ENCODE measurements at regions not wholly inside any gene's neighbourhood (a gene's known extent, or its start where the extent isn't known, plus 50 kb on each side); places are given as distances from the start of the nearest gene placed in this dataset.

DNA sequence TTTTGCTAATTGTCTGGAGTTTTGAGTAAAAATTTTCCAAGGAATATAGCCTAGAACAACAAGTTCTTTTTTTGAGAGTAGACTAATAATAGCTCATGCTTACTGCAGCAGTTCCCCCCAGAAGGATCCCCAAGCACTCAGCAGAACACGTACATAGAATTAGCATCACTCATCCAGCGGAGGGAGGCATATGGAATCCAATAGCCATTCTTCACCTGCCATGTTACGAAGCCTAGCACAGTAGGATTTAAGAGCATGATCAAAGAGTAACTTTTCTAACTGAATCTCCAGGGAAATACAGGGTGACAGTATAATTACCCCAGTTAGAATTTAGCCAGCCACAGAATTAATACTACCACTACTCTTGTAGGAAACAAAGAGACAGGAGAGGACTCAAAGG is 511.7 kb upstream of the NOX3 start:
- no peak for DNase-seq

DNA sequence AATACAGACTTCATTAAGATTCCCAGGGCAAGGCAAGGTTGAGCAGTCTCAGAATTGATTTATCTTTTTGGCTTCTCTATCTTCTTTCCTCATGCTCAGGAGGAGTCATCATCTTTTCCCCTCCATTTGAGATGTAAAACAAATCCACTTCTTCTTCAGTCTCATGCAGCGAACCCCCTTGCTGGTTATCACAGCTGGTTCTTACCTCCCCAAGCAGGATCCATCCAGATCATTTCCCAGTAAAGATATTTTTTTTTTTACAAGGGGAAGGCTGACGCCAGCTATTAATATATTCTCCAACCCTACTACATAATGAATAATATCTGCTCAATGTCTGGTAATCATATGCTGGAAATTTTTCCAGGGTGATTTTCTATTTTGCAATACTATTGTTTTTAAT is 508.9 kb upstream of the NOX3 start:
- no peak for DNase-seq

DNA sequence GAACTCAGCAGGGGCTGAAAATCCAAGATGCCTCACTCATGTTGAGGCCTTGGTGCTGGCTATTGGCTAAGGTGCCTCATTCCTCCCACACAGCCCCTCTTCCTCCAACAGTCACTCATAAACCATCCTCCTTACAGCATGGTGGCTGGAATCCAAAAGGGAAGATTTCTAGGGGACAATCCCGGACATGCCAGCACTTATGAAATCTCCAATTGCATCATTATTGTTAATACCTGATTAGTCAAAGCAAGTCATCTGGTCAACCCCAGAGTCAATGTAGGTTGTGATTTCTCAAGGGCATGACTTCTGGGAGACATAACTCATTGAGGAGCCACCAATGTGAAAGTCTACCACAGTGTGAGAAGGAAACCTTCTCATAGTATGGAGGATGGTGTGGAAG is 506.6 kb upstream of the NOX3 start:
- DNase-seq, result no peak

DNA sequence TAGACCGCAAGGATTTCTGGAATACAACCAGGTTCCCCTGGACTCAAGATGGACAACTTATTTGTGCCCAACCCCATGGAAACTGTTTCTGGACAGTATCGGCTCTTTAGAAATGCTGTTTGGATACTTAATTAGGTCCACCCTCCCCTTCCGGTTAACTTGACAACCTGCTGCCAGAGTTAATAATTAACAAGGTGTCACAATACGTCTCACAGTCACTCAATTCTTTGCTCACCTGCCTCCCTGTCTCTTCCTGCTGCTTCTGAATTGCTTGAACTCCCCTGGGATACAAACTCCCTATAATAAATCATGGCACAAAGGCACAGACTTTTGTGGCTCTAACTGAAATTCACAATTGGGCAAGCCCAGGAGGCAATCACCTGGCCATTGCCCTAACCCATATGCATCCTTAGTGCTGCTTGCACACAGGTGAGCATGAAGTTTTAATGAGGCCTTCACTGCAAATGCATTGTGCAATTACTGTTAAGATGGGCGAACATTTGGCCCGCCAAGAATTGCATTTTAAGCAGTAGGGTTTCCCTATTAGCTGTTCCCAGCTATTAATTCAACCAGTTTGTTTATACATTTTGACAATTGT is 504.4 kb upstream of the NOX3 start:
- DNase-seq, result no peak

DNA sequence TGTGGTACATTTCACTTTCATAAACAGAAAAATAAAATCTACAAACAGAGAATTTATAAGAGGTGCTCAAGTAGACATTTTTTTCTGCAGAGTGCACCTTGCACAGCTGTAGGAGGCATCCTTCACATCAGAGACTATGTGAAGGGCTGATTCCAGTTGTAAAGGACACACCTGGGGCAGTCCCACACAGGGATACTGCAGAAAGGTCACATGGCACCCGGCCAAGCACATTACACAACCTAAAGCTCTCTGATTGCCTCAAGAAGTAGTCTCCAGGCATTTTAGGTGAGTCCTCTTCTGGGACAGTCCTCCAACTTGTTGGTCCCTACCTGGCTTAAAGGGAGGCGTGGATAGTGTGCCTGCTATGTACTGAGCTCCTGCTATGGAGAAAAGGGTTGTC is 502.9 kb upstream of the NOX3 start:
- no peak for DNase-seq

DNA sequence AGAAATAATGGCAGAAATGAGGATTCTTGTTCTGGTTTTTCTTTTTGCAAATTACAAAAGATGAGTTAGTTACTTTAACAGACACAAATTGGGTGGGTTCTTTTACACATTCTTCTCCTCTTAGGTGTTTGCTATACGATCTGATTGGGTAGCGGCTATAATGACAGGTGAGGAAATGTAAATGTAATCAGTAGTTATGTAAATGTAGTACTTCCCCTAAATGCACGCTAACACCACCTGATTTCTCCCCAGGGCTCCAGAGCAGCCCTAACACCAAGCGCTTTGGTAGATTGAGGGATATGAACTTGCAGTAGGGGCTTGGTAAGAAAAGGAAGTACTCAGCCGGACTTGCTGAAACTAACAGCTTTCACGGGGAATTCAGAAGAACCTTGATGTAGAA is 499.4 kb upstream of the NOX3 start:
- DNase-seq, result no peak

DNA sequence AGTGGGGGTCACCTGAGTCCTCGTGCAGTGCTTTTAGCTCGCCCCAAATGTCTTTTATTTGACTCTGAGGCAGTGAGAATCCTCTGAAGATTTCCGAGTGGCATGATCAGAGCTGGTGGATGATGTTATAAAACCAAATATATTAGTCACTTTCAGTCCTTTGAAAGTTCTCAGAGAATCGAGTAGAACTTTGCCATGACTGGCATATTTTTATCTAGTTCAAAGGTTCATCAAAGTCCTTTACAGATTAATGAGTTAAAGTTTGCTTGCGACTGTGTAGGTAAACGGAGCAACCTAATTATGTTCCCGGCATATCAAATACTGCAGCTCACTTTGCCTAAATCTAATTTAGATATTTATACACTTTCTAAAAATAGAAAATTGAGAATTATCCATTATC is 498.5 kb upstream of the NOX3 start:
- no peak for DNase-seq

DNA sequence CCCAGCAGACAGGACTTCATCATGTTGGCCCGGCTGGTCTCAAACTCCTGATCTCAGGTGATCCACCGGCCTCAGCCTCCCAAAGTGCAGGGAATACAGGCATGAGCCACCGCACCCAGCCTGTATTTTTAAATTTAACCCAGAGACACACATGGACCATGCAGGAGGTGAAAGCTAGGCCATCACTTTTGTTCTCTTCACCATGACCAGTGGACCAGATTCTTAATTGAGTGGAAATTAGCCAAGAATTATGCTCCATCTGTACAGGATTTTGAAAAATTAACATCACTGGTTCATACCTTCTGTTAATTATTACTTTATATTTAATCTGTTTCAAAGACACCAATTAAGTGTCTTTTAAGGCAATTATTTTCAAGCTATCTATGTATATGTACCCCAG is 493.6 kb upstream of the NOX3 start:
- DNase-seq, result no peak

DNA sequence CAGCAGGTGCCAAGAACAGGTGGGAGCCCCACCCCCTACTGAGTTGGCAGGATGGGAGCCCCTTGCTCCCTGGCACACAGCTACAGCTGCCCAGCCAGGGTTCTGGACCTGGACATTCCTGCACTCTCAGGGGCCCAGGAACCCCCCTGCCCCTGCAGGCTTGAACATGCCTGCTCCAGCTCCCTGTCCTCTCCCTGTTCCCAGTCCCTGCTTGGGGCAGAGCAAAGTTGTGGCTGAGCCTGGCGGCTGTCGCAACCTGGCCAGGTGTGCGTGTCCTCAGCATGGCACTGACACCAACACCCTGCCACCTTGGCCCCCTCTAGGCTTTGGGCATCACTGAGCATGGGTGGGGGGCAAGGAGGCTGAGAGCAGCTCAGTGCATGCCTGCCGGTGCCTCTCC is 491.2 kb upstream of the NOX3 start:
- DNase-seq, result no peak

DNA sequence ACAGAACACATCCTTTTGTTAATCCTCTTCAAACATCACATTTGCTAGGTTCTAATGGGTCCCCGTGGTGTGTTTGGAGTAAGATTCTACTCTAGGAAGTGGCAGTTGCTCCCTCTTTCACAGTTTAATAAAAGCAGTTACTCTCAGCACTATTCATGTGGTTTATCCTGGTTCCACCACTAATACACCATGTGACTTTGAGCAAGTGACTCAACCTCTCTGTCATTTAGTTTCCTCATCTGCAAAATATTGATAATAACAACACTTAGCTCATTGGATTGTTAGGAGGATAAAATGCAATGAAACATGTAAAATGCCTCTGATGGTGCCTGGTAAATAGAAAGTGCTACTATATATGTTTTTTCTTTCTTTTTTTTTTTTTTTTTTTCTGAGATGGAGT is 488.0 kb upstream of the NOX3 start:
- DNase-seq, result no peak

DNA sequence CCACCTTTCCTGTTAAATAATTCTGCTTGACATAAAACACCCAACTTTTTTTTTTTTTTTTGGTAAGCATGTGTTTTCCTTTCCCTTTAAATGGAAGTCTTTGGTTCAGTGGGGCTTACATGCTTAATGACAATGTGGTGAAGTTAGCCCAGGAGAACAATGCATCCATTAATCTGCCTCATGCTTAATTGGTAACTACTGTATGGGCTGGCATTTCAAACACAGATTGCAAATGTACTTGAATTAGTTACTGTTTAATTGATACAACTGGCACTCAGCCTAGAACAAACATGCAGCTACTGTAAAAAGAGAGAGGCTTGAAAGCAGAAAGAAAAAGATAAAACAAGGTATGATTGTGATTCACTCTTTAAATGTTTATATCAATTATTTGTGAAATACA is 483.6 kb upstream of the NOX3 start:
- no peak for DNase-seq

DNA sequence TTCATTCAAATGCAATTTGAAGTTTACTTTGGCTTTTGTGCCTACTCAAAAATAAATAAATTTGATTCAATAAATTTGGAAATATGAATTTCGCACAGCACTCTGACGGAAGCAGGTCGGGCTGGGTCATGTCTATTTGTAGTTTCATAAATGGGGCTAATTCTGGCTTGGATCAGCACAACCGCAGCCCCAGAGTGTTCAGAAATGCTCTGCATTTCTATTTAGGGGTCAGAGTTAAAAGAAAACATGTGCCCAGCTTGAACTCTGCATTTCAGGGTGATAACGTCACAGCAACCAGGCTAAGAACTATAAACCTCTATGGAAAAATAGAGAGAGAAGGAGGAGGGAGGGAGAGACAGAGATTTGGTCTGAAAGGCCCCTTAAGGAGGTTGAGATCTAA is 480.9 kb upstream of the NOX3 start:
- DNase-seq, result no peak

DNA sequence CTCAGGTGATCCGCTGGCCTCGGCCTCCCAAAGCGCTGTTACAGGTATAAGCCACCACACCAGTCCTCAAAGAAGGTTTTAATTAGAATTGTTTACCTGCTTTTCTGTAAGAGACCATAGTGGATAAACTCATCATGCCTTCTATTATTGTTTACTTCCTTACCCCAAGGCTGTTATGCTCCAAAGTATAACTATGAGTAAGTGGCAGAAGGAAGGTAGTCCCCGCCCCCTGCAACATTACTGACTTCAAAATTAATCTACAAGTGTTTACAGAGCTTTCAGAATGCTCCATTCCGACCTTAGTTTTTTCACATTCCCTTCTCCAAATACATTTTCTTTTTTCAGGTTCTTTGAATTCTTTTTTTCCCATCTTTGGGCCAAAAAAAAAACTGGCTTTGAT is 480.5 kb upstream of the NOX3 start:
- DNase-seq, result no peak

DNA sequence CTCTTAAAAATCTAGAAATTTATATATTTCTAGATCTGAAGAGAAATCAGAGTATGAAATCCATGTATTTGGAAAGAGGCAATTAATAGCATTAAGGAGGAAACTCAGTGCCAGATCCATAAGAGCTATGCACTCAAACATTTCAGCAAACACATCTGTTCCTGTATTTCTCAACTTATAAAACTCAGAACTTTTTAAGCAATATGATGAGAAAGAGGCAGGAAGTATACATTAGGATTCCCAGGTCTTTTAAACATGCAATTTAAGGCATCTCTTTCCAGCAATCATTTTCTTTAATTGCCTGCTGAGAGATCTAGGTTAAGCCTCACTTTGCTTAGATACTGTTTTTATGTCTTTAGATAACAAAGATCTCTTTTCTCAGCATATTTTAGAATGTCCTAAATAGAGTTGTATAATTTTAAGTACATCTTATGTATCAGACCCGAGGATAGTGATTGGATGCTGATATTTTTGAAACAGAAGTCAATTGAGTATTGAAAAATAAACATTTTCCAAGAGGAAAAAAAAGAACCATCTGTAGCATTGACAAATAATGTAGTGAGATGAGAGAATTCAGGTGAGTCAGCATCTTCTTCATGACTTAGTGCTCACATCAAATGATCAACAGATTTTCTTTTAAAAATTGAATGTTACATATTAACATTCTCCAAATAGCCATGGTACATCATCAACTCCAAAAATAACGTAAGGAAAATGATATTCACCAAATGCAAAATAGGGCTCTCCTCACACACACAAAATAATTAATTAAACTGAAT is 461.4 kb upstream of the NOX3 start:
- no peak for DNase-seq

DNA sequence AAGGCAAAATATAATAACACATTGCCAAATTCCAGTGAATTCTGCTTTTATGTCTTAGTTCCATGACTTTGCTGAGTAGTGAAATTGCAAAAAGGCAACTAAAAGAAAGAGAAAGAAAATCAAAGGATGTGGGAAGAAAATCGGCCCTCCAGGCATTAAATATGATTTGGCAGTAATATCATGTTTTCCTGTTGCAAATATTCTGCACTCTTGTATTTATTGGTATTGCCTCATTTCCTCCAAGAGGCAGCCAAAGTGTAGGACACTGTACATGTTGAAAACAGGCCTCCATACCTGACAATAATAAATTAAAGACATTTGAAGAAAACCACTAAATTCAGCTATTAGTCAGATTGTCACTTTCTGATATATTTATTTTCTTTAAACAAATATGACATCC is 460.0 kb upstream of the NOX3 start:
- DNase-seq, result no peak

DNA sequence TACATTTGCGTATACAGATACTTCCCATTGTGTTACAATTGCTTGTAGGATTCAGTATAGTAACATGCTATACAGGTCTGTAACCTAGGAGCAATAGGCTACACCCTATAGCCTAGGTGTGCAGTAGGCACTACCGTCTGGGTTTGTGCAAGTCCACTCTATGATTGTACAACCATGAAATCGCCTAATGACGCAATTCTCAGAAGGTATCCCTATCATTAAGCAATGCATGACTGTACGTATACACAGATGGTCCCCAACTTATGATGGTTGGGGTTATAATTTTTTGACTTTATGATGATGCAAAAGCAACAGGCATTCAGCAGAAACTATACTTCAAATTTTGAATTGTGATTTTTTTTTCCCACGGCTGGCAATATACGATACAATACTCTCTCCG is 458.2 kb upstream of the NOX3 start:
- DNase-seq, result no peak

DNA sequence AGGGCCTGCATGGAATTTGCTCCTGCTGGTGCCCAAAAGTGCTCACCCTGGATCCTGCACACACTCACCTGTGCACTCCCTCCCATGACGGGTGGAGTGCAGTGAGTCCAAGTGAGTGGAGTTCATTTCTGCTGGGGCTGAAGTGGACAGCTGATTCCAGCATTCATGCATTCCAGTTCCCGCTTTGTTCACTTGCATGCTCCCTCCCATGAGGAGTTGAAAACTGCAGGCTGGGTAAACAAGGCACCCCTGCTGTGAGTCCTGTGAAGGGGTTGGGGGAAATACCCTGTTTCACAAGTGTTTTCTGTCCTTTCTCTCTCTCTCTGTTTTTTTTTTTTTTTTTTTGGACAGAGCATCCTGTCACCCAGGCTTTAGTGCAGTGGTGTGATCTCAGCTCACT is 454.1 kb upstream of the NOX3 start:
- DNase-seq, result no peak

DNA sequence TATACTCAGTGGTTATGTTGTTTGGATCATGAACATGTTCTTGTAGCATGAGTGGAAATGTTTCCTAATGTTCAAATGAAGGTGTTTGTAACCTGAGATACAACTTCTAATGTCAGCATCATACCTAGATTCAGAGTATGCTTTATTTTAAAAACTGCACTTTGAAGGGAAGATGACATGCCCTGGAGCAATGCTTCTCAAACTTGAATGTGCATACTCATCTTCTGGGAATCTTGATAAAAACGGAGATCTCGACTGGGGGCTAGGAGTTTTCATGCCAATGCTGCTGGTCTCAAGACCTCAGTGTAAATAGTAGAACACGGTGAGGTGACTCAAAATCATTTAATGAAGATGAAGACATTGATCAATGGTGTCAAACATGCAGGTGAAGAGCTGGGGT is 440.0 kb upstream of the NOX3 start:
- no peak for DNase-seq

DNA sequence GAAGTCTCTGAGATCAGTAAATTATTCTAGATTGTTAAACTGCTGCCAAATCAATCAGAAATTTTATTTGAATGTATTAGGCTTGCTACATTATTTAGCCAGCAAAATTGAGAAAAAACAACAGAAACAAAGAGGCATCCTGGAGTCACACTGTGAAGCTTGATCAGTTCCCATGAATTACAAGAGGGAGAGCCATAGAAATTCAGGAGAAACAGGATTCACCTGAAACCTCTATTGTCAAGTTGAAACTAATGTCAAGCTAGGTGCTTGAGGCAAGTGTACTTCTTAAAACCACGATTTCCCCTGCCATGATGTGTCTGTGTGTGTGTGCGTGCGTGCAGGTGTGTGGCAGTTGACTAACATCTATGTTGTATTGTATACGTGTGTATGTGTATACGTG is 439.1 kb upstream of the NOX3 start:
- no peak for DNase-seq

DNA sequence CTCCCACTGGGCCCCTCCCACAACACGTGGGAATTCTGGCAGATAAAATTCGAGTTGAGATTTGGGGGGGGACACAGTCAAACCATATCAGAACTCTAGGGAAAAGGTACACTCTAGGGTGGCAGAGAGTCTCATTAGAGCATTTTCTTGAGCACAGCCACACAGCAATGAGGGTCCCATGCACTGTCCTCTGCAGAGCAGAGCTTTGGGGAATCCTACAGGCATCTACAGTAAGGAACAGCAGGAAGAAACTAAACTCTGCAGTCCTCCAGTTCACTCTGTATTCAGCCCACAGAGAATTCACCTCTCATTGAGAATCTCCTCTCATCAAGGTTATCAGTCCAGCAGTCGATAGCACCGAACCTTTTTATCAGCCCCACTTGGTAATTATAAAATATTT is 438.6 kb upstream of the NOX3 start:
- no peak for DNase-seq

DNA sequence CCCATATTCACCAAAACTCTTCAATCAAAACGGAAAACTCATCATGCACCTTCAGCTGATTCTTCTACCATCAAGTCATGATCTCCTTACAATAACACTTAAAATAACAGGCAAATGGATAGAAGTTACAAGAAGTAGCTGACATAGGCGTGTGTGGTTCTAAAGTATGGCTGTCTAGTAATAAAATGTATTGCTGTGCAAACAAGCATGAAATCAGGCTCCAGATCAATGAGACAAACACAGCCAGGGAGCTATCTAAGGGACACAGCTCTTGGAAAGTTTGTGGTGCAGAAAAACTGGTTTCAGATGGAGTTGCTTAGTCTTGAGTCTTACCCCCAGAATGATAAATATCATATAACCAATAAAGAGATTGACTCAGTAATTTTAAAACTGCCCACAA is 434.8 kb upstream of the NOX3 start:
- no peak for DNase-seq

DNA sequence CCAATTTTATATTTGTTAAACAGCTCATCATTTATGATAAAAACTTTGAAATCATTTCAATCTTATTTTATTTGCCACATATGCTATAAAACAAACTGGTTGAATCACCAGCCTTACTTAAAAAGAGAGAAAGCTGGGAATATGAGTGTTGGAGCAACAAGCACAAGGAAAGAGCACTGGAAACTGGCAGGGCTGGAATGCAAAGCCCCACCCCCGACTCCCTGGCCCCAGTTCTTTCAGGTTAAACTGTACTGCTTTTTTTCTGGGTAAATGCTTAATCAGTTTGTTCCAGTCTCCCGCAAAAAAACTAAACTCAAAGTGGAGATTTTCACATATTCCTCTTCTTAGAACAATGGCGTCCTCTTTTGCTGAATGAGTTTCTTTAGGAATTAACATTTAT is 433.8 kb upstream of the NOX3 start:
- no peak for DNase-seq

DNA sequence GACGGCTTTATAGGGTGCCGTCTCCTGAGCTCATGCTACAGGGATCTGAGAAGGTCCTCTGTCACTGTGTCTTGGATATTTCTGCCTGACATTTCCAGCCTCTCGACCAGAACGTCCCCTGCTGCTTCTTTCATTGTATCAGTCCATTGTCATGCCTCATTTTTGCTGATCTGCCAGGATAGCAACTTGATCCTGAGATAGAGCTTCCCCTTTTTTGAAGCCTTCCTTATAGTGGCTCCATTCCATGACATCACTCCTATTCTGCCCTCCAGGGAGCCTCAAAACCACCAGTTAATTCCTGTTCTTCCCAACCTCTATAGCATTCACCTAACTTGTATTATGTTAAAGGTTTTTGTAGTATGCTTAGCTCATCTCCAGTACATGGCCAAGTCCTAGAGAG is 431.8 kb upstream of the NOX3 start:
- no peak for DNase-seq

DNA sequence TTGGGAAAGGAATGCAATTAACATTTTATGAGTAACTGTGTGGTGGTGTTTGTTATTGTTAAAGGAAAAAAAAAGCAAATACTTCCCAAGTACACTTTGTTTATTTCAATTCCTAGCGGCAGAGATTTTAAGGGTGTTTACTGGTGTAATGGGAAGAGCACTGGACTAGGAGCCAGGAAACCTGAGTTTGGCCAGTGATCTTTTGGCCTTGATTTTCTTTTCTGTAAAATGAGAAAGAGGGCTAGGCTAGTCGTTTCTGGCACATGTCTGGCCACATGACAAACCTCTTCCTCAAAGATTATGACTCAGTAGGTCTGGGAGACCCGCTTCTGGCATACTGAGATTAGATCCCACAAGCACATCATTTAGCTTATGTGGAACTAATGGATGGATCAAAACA is 428.1 kb upstream of the NOX3 start:
- no peak for DNase-seq

DNA sequence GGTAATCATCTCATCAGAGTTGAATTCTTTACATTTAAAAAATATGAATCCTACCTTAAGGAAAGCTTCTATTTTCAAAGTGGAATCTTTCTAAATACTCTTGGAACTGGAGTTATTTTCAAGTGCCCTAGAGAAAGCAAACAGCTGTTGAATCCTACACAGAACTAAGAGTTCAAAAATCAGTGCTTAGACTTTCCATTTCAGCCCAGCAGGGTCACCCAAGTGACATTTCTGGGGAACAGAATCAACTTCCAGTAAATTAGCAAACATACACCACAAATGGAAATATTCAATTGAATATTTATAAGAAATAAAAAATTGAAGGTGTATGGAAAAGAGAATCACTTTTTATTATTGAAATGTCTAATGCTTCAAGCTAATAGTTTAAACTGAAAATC is 427.7 kb upstream of the NOX3 start:
- no peak for DNase-seq

Measured in NCI-H187 (cell line).